Thymus (tissue), 11 donors: ENCODE measurements at regions not wholly inside any gene's neighbourhood (a gene's known extent, or its start where the extent isn't known, plus 50 kb on each side); places are given as distances from the start of the nearest gene placed in this dataset.

Source experiments
- DNase-seq, 9 donors: peaks; one replicate each; pipeline ENCODE4 v3.0.0-alpha.2; 2013; ENCODE audit warnings: low spot score in 9 of 9, low read depth in 6 of 9, missing footprints in 1 of 9
- H3K27ac ChIP-seq, 2 donors: one replicate each; pipeline ENCODE4 v1.5.1; 2013; ENCODE audit warnings: control low read depth in 1 of 2, low read depth in 1 of 2, low read length in 1 of 2, mild to moderate bottlenecking in 1 of 2, moderate library complexity in 1 of 2
- H3K27me3 ChIP-seq, 2 donors: one replicate each; pipeline ENCODE4 v1.5.1; 2013; ENCODE audit warnings: low read length in 1 of 2; ENCODE audit not compliant: control insufficient read depth in 2 of 2, insufficient read depth in 1 of 2
- H3K36me3 ChIP-seq, 2 donors: one replicate each; pipeline ENCODE4 v1.5.1; 2013; ENCODE audit warnings: low read length in 1 of 2, mild to moderate bottlenecking in 1 of 2, moderate library complexity in 1 of 2; ENCODE audit not compliant: control insufficient read depth in 2 of 2, insufficient read depth in 2 of 2
- H3K4me1 ChIP-seq, 2 donors: one replicate each; pipeline ENCODE4 v1.5.1; 2013; ENCODE audit warnings: low read length in 2 of 2; ENCODE audit not compliant: control insufficient read depth in 2 of 2, insufficient read depth in 2 of 2
- H3K4me3 ChIP-seq, 2 donors: one replicate each; pipeline ENCODE4 v1.5.1; 2013; ENCODE audit warnings: low read length in 2 of 2, control low read depth in 1 of 2, mild to moderate bottlenecking in 1 of 2
- H3K9me3 ChIP-seq, 2 donors: one replicate each; pipeline ENCODE4 v1.5.1; 2013; ENCODE audit warnings: low read length in 1 of 2, mild to moderate bottlenecking in 1 of 2; ENCODE audit not compliant: control insufficient read depth in 2 of 2, insufficient read depth in 1 of 2
- WGBS: extraction: QIAGEN DNeasy Blood & Tissue Kit; methylation state at CpG from one replicate; pipeline ENCODE4 v1.1.7; 2013; 5-methylcytosine and 5-hydroxymethylcytosine counted together
- donor health status: healthy.

GRCh38 chr9:118882684-118883083, 486.6 kb downstream of the BRINP1 start:
- H3K4me1 ChIP-seq: no peaks in the 10 kb centered on the region
- 86% methylated on average over 4 of the region's 4 CpGs for WGBS
- no peak for DNase-seq
- no peak overlapping the region for H3K27ac ChIP-seq
- H3K9me3 ChIP-seq: no peaks in the 10 kb centered on the region
- no peaks in the 10 kb centered on the region for H3K27me3 ChIP-seq
- H3K36me3 ChIP-seq: no peaks in the 10 kb centered on the region
- no peak overlapping the region for H3K4me3 ChIP-seq

DNA sequence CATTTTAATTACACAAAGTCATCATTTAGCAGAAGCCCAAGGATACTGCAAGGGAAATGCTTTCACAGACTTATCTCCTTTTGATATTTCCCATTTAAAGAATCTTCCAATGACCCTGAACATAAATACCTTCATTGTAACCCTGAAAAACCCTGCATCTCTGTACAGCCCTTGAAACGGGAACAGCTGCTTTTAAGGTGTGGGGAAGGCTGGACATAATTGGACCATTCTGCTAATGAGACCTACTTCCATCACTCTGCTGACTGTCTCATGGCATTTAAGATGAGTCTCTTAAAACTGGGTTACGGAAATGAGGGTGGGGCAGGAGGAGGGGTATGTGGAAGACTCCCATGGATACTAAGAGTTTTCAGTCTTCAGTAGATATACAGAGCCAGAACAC, 485.8 kb downstream of the BRINP1 start:
- no peaks in the 10 kb centered on the region for H3K36me3 ChIP-seq
- 89% methylated on average over 2 of the region's 2 CpGs for WGBS
- no peaks in the 10 kb centered on the region for H3K27me3 ChIP-seq
- H3K9me3 ChIP-seq: no peaks in the 10 kb centered on the region
- no peaks in the 10 kb centered on the region for H3K4me1 ChIP-seq
- no peak overlapping the region for H3K27ac ChIP-seq
- no peak for DNase-seq
- H3K4me3 ChIP-seq: no peak overlapping the region

DNA sequence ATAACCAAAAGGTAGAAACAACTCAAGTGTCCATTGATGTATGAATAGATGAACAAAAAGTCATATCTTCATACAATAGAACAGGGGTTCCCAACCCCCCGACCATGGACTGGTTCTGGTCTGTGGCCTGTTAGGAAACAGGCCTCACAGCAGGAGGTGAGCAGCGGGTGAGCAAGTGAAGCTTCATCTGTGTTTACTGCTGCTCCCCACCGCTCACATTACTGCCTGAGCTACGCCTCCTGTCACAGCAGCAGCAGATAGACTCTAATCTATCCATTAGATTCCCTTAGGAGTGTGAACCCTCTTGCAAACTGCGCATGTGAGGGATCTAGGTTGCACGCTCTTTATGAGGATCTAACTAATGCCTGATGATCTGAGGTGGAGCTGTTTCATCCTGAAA, 478.0 kb downstream of the BRINP1 start:
- no peak for DNase-seq
- Histone ChIP-seq H3K36me3 (no peaks in the 10 kb centered on the region), H3K4me3 (no peak overlapping the region), H3K27ac (no peak overlapping the region), H3K9me3 (peaks cover 0 to 1% of the 10 kb centered on the region in 2 donors), H3K4me1 (no peaks in the 10 kb centered on the region), H3K27me3 (no peaks in the 10 kb centered on the region)
- WGBS: 85% methylated on average over 6 of the region's 6 CpGs

GRCh38 chr9:118896324-118897000, 472.8 kb downstream of the BRINP1 start:
- Histone ChIP-seq H3K4me1 (no peaks in the 10 kb centered on the region), H3K27me3 (no peaks in the 10 kb centered on the region), H3K36me3 (no peaks in the 10 kb centered on the region), H3K4me3 (no peak overlapping the region), H3K27ac (no peak overlapping the region), H3K9me3 (no peaks in the 10 kb centered on the region)
- DNase-seq: no peak
- WGBS: 91% methylated on average over 4 of the region's 4 CpGs

- no peaks in the 10 kb centered on the region for H3K4me1 ChIP-seq
- no peaks in the 10 kb centered on the region for H3K9me3 ChIP-seq
- H3K36me3 ChIP-seq: no peaks in the 10 kb centered on the region
- H3K27ac ChIP-seq: no peak overlapping the region
- H3K27me3 ChIP-seq: no peaks in the 10 kb centered on the region
- no peak overlapping the region for H3K4me3 ChIP-seq
- no peak for DNase-seq
Observed at GRCh38 chr9:118918180-118918579, 451.1 kb downstream of the BRINP1 start.

DNA sequence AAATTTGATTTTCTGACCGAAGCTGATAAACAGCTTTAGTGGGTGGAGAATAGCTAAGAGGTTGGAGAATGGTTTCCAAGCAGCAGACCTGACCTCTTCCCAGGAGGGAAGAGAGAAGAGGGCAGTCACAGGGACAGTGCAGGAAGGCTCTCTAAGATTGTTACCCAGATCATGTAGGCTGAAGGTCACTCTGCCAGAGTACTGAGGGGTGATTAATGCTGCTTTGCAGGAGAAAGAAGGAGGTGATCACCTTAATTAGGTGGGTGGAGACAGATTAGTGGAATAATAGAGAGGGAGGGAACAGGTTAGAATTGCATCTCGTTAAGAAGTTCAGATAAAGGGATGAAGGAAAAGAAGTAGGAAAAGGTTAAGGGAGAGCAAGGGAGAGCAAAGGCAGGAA, 440.5 kb downstream of the BRINP1 start:
- Histone ChIP-seq H3K27me3 (no peaks in the 10 kb centered on the region), H3K4me1 (no peaks in the 10 kb centered on the region), H3K36me3 (no peaks in the 10 kb centered on the region), H3K9me3 (no peaks in the 10 kb centered on the region), H3K27ac (no peak overlapping the region), H3K4me3 (no peak overlapping the region)
- DNase-seq: no peak
- WGBS: 50% methylated on average over 2 of the region's 2 CpGs

- Histone ChIP-seq H3K27ac (no peak overlapping the region), H3K9me3 (no peaks in the 10 kb centered on the region), H3K4me1 (no peaks in the 10 kb centered on the region), H3K27me3 (no peaks in the 10 kb centered on the region), H3K36me3 (no peaks in the 10 kb centered on the region), H3K4me3 (no peak overlapping the region)
- 92% methylated on average over 2 of the region's 2 CpGs for WGBS
- DNase-seq: no peak
Observed at GRCh38 chr9:118929287-118929686, 439.9 kb downstream of the BRINP1 start.

DNA sequence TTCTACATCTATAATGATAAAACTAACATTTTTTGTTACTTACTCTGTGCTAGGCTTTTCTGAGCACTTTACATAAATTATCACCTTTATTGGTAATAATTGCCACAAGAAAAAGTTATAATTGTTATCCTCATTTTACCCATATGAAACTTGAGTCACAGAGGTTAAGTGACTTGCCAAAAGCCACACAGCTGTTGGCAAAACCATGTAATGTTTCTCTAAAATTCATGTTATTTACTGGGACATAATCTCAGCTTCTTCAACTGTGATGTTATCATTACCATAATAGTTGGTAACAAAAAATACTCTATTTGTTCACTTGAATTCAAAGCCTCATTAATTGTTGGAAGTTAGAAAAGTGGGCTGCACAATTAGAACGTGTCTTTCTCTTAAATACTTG, 437.3 kb downstream of the BRINP1 start:
- 79% methylated on average over 1 of the region's 1 CpG for WGBS

DNA sequence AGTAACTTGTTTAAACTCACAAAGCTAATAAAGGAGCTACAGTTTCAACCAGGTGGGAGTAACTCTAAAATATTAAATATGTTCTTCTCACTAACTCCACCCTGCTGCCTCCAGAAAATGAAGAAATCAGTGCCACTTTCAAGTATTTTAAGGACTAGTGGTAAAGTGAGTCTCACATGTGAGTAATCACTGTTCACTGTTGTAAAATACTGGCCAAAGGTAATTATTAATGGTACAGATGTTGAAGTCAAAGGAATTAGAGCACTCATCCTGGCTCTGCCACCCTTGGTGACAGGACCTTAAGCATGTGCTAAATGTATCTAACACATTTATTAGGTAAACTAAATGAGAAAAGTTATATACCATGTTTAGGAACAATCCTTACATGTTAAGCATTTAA, 430.7 kb downstream of the BRINP1 start:
- Histone ChIP-seq H3K36me3 (no peaks in the 10 kb centered on the region), H3K27ac (no peak overlapping the region), H3K27me3 (no peaks in the 10 kb centered on the region), H3K4me3 (no peak overlapping the region), H3K9me3 (no peaks in the 10 kb centered on the region), H3K4me1 (no peaks in the 10 kb centered on the region)
- DNase-seq: no peak

More for the DNA sequence above, 437.3 kb downstream of the BRINP1 start:
- Histone ChIP-seq H3K9me3 (no peaks in the 10 kb centered on the region), H3K27me3 (no peaks in the 10 kb centered on the region), H3K4me3 (no peak overlapping the region), H3K27ac (no peak overlapping the region), H3K36me3 (no peaks in the 10 kb centered on the region), H3K4me1 (no peaks in the 10 kb centered on the region)
- DNase-seq: no peak

- Histone ChIP-seq H3K4me3 (no peak overlapping the region), H3K9me3 (no peaks in the 10 kb centered on the region), H3K4me1 (no peaks in the 10 kb centered on the region), H3K27me3 (no peaks in the 10 kb centered on the region), H3K27ac (no peak overlapping the region), H3K36me3 (no peaks in the 10 kb centered on the region)
- DNase-seq: no peak
- WGBS: 47% methylated on average over 1 of the region's 1 CpG
Observed at GRCh38 chr9:118940473-118940872, 428.8 kb downstream of the BRINP1 start.
